ENCODE measurements at regions not wholly inside any gene's neighbourhood (a gene's known extent, or its start where the extent isn't known, plus 50 kb on each side); places are given as distances from the start of the nearest gene placed in this dataset.

GRCh38 chr5:173745123-173745522 is 128.7 kb upstream of the BOD1 start:
- TF ChIP-seq CTCF (IDR thresholded peaks at IDR 0.05; ENCODE audit: low read depth, low read length, missing input control) = no peak
- no peak for TF ChIP-seq SP1 (IDR thresholded peaks at IDR 0.05)
- TF ChIP-seq REST (IDR thresholded peaks at IDR 0.05) = no peak
- no peak for TF ChIP-seq TAF1 (conservative IDR thresholded peaks at IDR 0.05)
- no peak for TF ChIP-seq ZBTB33 (IDR thresholded peaks at IDR 0.05)
- TF ChIP-seq FOXA1 (IDR thresholded peaks at IDR 0.05) = no peak
- no peak for TF ChIP-seq FOXA2 (IDR thresholded peaks at IDR 0.05)
- TF ChIP-seq RXRA (IDR thresholded peaks at IDR 0.05) = no peak
- TF ChIP-seq RAD21 (IDR thresholded peaks at IDR 0.05) = no peak
- TF ChIP-seq MAX (IDR thresholded peaks at IDR 0.05) = no peak
- no peak for TF ChIP-seq YY1 (IDR thresholded peaks at IDR 0.05)
- TF ChIP-seq GABPA (IDR thresholded peaks at IDR 0.05 in 1 of 2, conservative IDR thresholded peaks at IDR 0.05 in 1 of 2) = no peak
- no peak for TF ChIP-seq EGR1 (IDR thresholded peaks at IDR 0.05; ENCODE audit: low read depth in 2 of 2)
- TF ChIP-seq ATF3 (IDR thresholded peaks at IDR 0.05) = no peak

All from liver (tissue), 3 donors.